ENCODE measurements at regions not wholly inside any gene's neighbourhood (a gene's known extent, or its start where the extent isn't known, plus 50 kb on each side); places are given as distances from the start of the nearest gene placed in this dataset.

DNA sequence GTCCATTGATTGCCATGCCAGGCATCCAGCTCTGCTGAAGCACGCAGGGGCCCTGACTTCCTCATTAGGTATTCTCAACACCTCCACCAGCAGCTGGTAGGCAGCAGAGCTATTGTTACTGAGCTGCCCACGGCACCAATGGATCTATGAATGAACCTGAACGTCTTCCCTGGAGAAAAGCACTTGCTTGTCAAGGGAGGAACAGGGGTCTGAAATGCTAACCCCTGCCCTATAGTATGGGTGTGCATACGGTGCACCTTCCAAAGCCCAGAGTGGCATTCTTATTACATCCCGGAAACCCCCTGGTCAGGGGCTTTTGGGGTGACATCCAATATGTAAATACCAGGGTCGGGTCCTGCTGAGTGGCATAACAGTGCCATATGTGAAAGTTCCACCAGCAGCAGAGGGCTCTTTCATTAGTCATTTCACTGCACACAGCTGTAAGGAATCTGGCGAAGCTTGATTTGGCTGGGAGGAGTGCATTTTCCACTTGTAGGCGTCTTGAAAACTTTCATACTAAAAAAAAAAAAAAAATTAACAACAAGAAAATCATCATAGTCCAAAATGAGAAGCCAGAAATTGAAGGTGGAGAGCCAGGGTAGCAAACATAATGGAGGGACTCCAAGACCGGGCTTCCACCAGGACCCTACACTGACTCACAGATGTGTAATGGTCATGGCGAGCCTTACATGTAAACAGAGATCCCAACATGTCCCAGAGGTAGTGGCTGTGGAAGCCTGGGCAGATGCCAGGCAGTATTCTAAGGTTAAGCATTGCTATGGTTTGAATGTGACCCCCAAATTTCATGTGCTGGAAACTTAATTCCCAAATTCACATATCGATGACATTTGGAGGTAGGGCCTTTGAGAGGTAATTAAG, 58.8 kb upstream of the PRDX6 start (continued):
- peak; percentile 2; the same call in 1 of the 2 replicates for TF ChIP-seq RAD21 (IDR thresholded peaks at IDR 0.05; ENCODE audit: insufficient read depth, low read depth, low read length)
- peak; percentile 78 for TF ChIP-seq IKZF1 (conservative IDR thresholded peaks at IDR 0.05)
- TF ChIP-seq EP300 (IDR thresholded peaks at IDR 0.05; ENCODE audit: borderline replicate concordance in 1 of 2, control insufficient read depth in 1 of 2, low read depth in 2 of 2, low read length in 2 of 2): peak; percentile 21 to 51; a peak in 2 of 4 replicates
- TF ChIP-seq SP1 (IDR thresholded peaks at IDR 0.05; ENCODE audit: low read depth, low read length): peak; percentile 43
- peak; percentile 83; the same call in 1 of the 2 replicates for TF ChIP-seq RELB (IDR thresholded peaks at IDR 0.05; ENCODE audit: low read depth)
- TF ChIP-seq POU2F2 (IDR thresholded peaks at IDR 0.05; ENCODE audit: borderline replicate concordance, low read depth, low read length): peak; percentile 96
- 0 out of 2 replicates have a peak, but pooled peaks have one; percentile 7 for TF ChIP-seq YY1 (IDR thresholded peaks at IDR 0.05; ENCODE audit: low read depth, low read length)
- peak; percentile 97 for TF ChIP-seq RELA (IDR thresholded peaks at IDR 0.05; ENCODE audit: borderline replicate concordance, partially characterized antibody)
- peak; percentile 63 for TF ChIP-seq JUNB (IDR thresholded peaks at IDR 0.05)
- TF ChIP-seq SMARCA5 (IDR thresholded peaks at IDR 0.05): peak; percentile 73; the same call in 1 of the 2 replicates
- TF ChIP-seq, protein P1, sequence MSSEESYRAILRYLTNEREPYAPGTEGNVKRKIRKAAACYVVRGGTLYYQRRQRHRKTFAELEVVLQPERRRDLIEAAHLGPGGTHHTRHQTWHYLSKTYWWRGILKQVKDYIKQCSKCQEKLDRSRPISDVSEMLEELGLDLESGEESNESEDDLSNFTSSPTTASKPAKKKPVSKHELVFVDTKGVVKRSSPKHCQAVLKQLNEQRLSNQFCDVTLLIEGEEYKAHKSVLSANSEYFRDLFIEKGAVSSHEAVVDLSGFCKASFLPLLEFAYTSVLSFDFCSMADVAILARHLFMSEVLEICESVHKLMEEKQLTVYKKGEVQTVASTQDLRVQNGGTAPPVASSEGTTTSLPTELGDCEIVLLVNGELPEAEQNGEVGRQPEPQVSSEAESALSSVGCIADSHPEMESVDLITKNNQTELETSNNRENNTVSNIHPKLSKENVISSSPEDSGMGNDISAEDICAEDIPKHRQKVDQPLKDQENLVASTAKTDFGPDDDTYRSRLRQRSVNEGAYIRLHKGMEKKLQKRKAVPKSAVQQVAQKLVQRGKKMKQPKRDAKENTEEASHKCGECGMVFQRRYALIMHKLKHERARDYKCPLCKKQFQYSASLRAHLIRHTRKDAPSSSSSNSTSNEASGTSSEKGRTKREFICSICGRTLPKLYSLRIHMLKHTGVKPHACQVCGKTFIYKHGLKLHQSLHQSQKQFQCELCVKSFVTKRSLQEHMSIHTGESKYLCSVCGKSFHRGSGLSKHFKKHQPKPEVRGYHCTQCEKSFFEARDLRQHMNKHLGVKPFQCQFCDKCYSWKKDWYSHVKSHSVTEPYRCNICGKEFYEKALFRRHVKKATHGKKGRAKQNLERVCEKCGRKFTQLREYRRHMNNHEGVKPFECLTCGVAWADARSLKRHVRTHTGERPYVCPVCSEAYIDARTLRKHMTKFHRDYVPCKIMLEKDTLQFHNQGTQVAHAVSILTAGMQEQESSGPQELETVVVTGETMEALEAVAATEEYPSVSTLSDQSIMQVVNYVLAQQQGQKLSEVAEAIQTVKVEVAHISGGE (CRISPR knock-in tag; IDR thresholded peaks at IDR 0.05): no peak
- peak; percentile 36 for TF ChIP-seq KLF5 (IDR thresholded peaks at IDR 0.05; ENCODE audit: partially characterized antibody)
- TF ChIP-seq MYB (IDR thresholded peaks at IDR 0.05; ENCODE audit: borderline replicate concordance, low read depth, low read length): no peak
- TF ChIP-seq GATAD2B (conservative IDR thresholded peaks at IDR 0.05; ENCODE audit: low read depth): peak; percentile 87
- TF ChIP-seq EED (IDR thresholded peaks at IDR 0.05; ENCODE audit: low read depth): peak; percentile 70
- TF ChIP-seq IKZF2 (IDR thresholded peaks at IDR 0.05): peak; percentile 61 to 72
- TF ChIP-seq, protein P2, sequence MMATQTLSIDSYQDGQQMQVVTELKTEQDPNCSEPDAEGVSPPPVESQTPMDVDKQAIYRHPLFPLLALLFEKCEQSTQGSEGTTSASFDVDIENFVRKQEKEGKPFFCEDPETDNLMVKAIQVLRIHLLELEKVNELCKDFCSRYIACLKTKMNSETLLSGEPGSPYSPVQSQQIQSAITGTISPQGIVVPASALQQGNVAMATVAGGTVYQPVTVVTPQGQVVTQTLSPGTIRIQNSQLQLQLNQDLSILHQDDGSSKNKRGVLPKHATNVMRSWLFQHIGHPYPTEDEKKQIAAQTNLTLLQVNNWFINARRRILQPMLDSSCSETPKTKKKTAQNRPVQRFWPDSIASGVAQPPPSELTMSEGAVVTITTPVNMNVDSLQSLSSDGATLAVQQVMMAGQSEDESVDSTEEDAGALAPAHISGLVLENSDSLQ (IDR thresholded peaks at IDR 0.05): peak; percentile 73
- TF ChIP-seq NR2C2 (IDR thresholded peaks at IDR 0.05; ENCODE audit: borderline replicate concordance, control insufficient read depth, insufficient read length, low read depth): no peak
- peak; percentile 60 for TF ChIP-seq BCL11A (IDR thresholded peaks at IDR 0.05; ENCODE audit: low read depth, low read length)

All from GM12878 (cell line).